WERI-Rb-1 (cell line): ENCODE measurements at regions not wholly inside any gene's neighbourhood (a gene's known extent, or its start where the extent isn't known, plus 50 kb on each side); places are given as distances from the start of the nearest gene placed in this dataset.

Experiments
- DNase-seq: peaks from one replicate; pipeline ENCODE4 v3.0.0-alpha.2; 2020
- H3K27ac ChIP-seq: fragments of 250-450 bp; sonication (Bioruptor Pico); 2 replicates; pipeline ENCODE4 v1.5.1; 2020; ENCODE audit warnings: mild to moderate bottlenecking, moderate library complexity
- H3K27me3 ChIP-seq: fragments of 250-450 bp; sonication (Bioruptor Pico); 2 replicates; pipeline ENCODE4 v1.5.1; 2021; ENCODE audit warnings: mild to moderate bottlenecking, low read depth, moderate library complexity; ENCODE audit not compliant: insufficient read depth, severe bottlenecking
- H3K36me3 ChIP-seq: fragments of 250-450 bp; sonication (Bioruptor Pico); 2 replicates; pipeline ENCODE4 v1.5.1; 2020; ENCODE audit warnings: mild to moderate bottlenecking, moderate library complexity
- H3K4me3 ChIP-seq: 2 replicates; pipeline ENCODE4 v1.5.1; 2011; ENCODE audit warnings: low read depth, mild to moderate bottlenecking, control low read depth, low read length
- H3K9me3 ChIP-seq: fragments of 250-450 bp; sonication (Bioruptor Pico); 2 replicates; pipeline ENCODE4 v1.5.1; 2021; ENCODE audit warnings: mild to moderate bottlenecking, moderate library complexity; ENCODE audit not compliant: severe bottlenecking
- CTCF ChIP-seq: IDR thresholded peaks from 2 replicates; pipeline ENCODE4 v1.5.1; 2011; ENCODE audit warnings: low read depth, mild to moderate bottlenecking, control low read depth, inconsistent platforms, low read length

GRCh38 chr10:121183707-121184106, 332.5 kb downstream of the WDR11 start:
- TF ChIP-seq CTCF: no peak
- no peaks in the 10 kb centered on the region for H3K27me3 ChIP-seq

GRCh38 chr10:121185816-121186455, 334.8 kb downstream of the WDR11 start:
- DNase-seq: no peak
- Histone ChIP-seq H3K27me3 (no peaks in the 10 kb centered on the region), H3K4me3 (no peak overlapping the region), H3K9me3 (no peaks in the 10 kb centered on the region), H3K36me3 (no peaks in the 10 kb centered on the region), H3K27ac (no peak overlapping the region)
- no peak for TF ChIP-seq CTCF

More at GRCh38 chr10:121183707-121184106, 332.5 kb downstream of the WDR11 start:
- no peak overlapping the region for H3K4me3 ChIP-seq
- no peak for DNase-seq
- H3K36me3 ChIP-seq: no peaks in the 10 kb centered on the region
- H3K9me3 ChIP-seq: no peaks in the 10 kb centered on the region
- no peak overlapping the region for H3K27ac ChIP-seq

- no peak overlapping the region for H3K4me3 ChIP-seq
- H3K27me3 ChIP-seq: no peaks in the 10 kb centered on the region
- no peaks in the 10 kb centered on the region for H3K9me3 ChIP-seq
- H3K36me3 ChIP-seq: no peaks in the 10 kb centered on the region
- no peak overlapping the region for H3K27ac ChIP-seq
- no peak for DNase-seq
- no peak for TF ChIP-seq CTCF
Observed at GRCh38 chr10:121187391-121187790, 336.2 kb downstream of the WDR11 start.

GRCh38 chr10:121188005-121188404, 336.8 kb downstream of the WDR11 start:
- Histone ChIP-seq H3K27ac (peak overlapping the region; percentile 21; the same call in 1 of the 2 replicates), H3K27me3 (no peaks in the 10 kb centered on the region), H3K36me3 (no peaks in the 10 kb centered on the region), H3K4me3 (no peak overlapping the region), H3K9me3 (no peaks in the 10 kb centered on the region)
- peak; percentile 24; the same call in 1 of the 2 replicates for TF ChIP-seq CTCF
- DNase-seq: peak; percentile 30

- no peaks in the 10 kb centered on the region for H3K9me3 ChIP-seq
Observed at GRCh38 chr10:121189066-121189465, 337.9 kb downstream of the WDR11 start.

More at GRCh38 chr10:121189066-121189465, 337.9 kb downstream of the WDR11 start:
- H3K27ac ChIP-seq: no peak overlapping the region
- no peak for TF ChIP-seq CTCF
- H3K4me3 ChIP-seq: no peak overlapping the region
- DNase-seq: no peak
- H3K27me3 ChIP-seq: no peaks in the 10 kb centered on the region
- no peaks in the 10 kb centered on the region for H3K36me3 ChIP-seq
